HUES64 (cell line): ENCODE measurements at regions not wholly inside any gene's neighbourhood (a gene's known extent, or its start where the extent isn't known, plus 50 kb on each side); places are given as distances from the start of the nearest gene placed in this dataset.

Experiments used
- H3K27ac ChIP-seq: 2 replicates; pipeline ENCODE4 v1.7.0; 2013; ENCODE audit warnings: low read depth, low read length, inconsistent platforms
- H3K27me3 ChIP-seq: 2 replicates; pipeline ENCODE4 v1.6.1; 2013; ENCODE audit warnings: mild to moderate bottlenecking, low read length; ENCODE audit not compliant: insufficient read depth
- H3K36me3 ChIP-seq: 2 replicates; pipeline ENCODE4 v1.6.1; 2013; ENCODE audit warnings: mild to moderate bottlenecking, low read length; ENCODE audit not compliant: insufficient read depth
- H3K4me1 ChIP-seq: 2 replicates; pipeline ENCODE4 v1.6.1; 2013; ENCODE audit warnings: mild to moderate bottlenecking, low read length, moderate library complexity; ENCODE audit not compliant: insufficient read depth
- H3K4me3 ChIP-seq: 2 replicates; pipeline ENCODE4 v1.5.1; 2013; ENCODE audit warnings: mild to moderate bottlenecking, low read length, moderate library complexity
- H3K9ac ChIP-seq: 2 replicates; pipeline ENCODE4 v1.6.1; 2013; ENCODE audit warnings: mild to moderate bottlenecking, low read depth, low read length
- H3K9me3 ChIP-seq: 2 replicates; pipeline ENCODE4 v1.6.1; 2013; ENCODE audit warnings: low read depth, low read length; ENCODE audit not compliant: insufficient read depth
- WGBS: fragments of 150-250, 120-280 bp; methylation state at CpG from one replicate; pipeline ENCODE4 v1.1.7; 2013; ENCODE audit warnings: missing lambda C conversion rate; 5-methylcytosine and 5-hydroxymethylcytosine counted together

DNA sequence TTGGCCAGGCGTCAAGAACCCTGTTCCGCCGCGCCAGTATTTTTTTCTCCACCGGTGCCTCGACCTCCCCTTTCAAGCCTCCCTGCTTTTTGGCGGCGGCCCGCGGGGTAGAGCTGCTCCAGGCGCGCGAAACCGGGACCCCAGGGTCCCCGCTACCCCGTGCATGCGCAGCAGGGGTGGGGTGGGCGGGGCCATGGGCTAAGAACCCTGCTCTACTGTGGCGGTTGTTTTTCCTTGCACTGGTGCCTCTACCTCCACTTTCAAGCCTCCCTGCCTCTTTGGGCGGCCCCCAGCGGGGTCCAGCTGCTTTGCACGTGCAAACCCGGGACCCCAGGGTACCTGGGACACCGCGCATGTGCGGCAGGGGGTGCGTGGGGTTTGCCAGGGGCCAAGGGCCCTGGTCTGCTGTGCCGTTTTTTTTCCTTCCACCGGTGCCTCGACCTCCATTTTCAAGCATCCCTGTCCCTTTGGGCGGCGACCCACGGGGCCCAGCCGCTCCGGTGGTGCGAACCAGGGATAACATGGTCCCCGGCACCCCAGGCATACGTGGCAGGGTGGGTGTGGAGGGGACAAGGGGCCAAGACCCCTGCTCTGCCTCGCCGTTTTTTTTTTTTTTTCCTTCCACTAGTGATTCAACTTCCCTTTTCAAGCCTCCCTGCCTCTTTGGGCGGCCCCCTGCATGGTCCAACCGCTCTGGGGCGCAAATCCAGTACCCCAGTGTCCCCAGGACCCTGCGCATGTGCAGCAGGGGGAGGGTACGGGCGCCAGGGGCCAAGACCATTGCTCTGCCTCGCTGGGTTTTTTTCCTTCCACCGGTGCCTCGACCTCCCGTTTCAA is 326.8 kb downstream of the ALG10 start:
- Histone ChIP-seq H3K9me3 (peaks cover 81% of the 10 kb centered on the region), H3K36me3 (no peaks in the 10 kb centered on the region), H3K4me1 (no peaks in the 10 kb centered on the region), H3K27me3 (no peaks in the 10 kb centered on the region), H3K27ac (no peak overlapping the region), H3K4me3 (no peak overlapping the region), H3K9ac (no peak overlapping the region)
- 85% methylated on average over 50 of the region's 50 CpGs for WGBS

DNA sequence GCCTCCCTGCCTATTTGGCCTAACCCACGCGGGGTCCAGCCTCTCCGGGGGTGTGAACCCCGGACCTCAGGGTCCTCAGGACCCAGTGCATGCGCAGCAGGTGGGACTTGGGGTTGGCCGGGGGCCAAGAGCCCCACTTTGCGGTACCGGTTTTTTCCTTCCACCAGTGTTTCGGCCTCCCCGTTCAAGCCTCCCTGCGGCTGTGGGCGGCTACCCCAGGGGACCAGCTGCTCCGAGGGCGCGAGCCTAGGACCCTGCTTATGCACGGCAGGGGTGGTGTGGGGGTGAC is 327.3 kb downstream of the ALG10 start:
- H3K27ac ChIP-seq: no peak overlapping the region
- WGBS: 85% methylated on average over 16 of the region's 16 CpGs

DNA sequence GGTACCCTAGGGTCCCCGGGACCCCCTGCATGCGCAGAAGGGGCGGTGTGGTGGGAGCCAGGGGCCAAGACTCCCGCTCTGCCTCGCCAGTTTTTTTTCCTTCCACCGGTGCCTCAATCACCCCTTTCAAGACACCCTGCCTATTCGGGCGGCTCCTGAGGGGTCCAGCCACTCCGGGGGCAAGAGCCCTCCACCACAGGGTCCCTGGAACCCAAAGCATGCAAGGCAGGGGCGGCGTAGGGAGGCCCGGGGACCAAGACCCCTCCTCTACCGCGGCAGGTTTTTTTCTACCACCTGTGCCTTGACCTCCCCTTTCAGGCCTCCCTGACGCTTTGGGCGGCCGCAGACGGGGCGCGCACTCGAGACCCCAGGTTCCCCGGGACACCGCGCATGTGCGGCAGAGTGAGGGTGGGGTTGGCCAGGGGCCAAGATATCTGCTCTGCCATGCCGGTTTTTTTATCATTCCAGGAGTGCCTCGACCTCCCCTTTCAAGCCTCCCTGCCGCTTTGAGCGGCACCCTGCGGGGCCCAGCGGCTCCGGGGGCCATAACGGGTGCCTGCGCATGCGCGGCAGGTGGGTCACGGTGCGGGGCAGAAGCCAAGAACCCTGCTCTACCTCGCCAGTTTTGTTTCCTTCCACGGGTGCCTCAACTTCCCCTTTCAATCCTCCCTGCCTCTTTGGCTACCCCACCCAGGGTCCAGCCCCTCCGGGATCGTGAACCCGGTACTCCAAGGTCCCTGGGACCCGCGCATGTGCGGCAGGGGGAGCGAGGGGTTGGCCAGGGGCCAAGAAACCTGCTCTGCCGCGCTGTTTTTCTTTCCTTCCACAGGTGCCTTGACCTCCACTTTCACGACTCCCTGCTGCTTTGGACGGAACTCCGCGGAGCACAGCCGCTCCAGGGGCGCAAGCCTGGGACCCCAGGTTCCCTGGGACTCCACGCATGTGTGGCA is 328.1 kb downstream of the ALG10 start:
- Histone ChIP-seq H3K27ac (no peak overlapping the region), H3K4me3 (no peak overlapping the region), H3K27me3 (no peaks in the 10 kb centered on the region), H3K36me3 (no peaks in the 10 kb centered on the region), H3K4me1 (no peaks in the 10 kb centered on the region), H3K9ac (no peak overlapping the region), H3K9me3 (peaks cover 87% of the 10 kb centered on the region)
- 92% methylated on average over 56 of the region's 56 CpGs for whole genome bisulfite sequencing

More for the DNA sequence above, 327.3 kb downstream of the ALG10 start:
- no peaks in the 10 kb centered on the region for H3K36me3 ChIP-seq
- H3K4me1 ChIP-seq: no peaks in the 10 kb centered on the region
- H3K9ac ChIP-seq: no peak overlapping the region
- no peaks in the 10 kb centered on the region for H3K27me3 ChIP-seq
- H3K9me3 ChIP-seq: peaks cover 82% of the 10 kb centered on the region
- H3K4me3 ChIP-seq: no peak overlapping the region

DNA sequence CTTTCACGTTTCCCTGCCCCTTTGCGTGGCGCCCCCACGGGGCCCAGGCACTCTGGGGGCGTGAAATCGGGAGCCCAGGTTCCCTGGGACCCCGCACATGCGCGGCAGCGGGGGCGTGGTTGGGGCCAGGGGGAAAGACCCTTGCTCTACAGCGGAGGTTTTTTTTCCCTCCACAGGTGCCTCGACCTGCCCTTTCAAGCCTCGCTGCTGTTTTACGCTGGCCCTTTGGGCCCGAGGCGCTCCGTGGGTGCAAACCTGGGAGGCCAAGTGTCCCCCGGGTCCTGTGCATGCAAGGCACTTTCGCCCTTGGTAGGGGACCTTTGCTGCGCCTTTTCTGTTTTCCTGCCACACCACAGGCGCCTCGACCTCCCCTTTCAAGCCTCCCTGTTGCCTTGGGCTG is 329.8 kb downstream of the ALG10 start:
- no peak overlapping the region for H3K27ac ChIP-seq
- H3K36me3 ChIP-seq: no peaks in the 10 kb centered on the region
- no peaks in the 10 kb centered on the region for H3K4me1 ChIP-seq
- 90% methylated on average over 23 of the region's 23 CpGs for WGBS
- peaks cover 89% of the 10 kb centered on the region for H3K9me3 ChIP-seq
- H3K4me3 ChIP-seq: no peak overlapping the region
- no peaks in the 10 kb centered on the region for H3K27me3 ChIP-seq
- no peak overlapping the region for H3K9ac ChIP-seq

DNA sequence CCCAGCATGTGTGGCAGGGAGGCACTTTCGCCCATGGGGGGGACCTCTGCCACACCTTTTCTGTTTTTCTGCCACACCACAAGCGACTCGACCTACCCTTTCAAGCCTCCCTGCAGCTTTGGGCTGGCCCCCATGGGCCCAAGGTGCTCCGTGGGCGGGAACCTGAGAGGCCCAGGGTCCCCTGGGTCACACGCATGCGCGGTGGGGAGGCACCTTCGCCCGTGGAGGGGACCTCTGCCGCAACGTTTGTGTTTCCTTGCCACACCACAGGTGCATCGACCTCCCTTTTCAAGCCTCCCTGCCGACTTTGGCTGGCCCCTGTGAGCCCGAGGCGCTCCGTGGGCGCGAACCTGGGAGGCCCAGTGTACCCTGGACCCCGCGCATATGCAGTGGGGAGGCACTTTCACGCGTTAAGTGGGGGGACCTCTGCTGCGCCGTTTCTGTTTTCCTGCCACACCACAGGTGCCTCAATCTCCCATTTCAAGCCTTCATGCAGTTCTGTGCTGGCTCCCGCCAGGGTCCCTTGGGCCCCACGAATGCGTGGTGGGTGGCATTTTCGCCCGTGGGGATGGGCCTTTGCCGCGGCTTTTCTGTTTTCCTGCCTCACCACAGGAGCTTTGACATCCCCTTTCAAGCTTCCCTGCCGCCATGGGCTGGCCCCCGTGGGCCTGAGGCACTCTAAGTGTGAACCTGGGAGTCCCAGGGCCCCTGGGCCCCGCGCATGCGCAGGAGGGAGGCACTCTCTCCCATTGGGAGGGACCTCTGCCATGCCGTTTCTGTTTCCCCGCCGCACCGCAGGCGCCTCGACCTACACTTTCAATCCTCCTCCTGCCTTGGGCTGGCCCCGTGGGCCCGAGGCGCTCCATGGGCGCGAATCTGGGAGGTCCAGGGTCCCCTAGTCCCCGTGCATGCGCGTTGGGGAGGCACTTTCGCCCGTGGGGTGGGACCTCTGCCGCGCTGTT is 332.2 kb downstream of the ALG10 start:
- Histone ChIP-seq H3K36me3 (no peaks in the 10 kb centered on the region), H3K27me3 (no peaks in the 10 kb centered on the region), H3K9me3 (peaks cover 96% of the 10 kb centered on the region), H3K4me1 (no peaks in the 10 kb centered on the region), H3K27ac (no peak overlapping the region), H3K9ac (no peak overlapping the region), H3K4me3 (no peak overlapping the region)
- 82% methylated on average over 55 of the region's 55 CpGs for WGBS

DNA sequence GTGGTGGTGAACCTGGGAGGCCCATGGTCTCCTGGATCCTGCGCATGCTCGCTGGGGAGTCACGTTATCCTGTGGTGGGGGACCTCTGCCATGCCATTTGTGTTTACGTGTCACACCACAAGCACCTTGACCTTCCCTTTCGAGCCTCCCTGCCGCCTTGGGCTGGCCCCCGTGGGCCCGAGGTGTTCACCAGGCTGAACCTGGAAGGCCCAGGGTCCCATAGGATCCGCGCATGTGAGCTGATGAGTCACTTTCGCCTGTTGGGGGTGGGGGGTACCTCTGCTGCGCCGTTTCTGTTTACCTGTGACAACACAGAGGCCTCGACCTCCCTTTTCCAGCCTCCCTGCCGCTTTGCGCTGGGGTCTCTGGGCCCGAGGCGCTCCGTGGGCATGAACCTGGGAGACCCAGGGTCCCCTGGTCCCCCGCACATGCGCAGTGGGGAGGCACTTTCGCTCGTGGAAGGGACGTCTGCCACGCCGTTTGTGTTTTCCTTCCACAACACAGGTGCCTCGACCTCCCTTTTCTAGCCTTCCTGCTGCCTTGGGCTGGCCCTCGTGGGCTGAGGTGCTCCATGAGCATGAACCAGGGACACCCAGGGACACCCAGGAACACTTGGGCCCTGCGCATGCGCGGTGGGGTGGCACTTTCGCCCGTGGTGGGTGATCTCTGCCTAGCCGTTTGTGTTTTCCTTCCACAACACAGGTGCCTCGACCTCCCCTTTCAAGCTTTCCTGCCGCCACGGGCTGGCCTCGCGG is 334.1 kb downstream of the ALG10 start:
- Histone ChIP-seq H3K27ac (no peak overlapping the region), H3K9ac (no peak overlapping the region), H3K4me1 (no peaks in the 10 kb centered on the region), H3K36me3 (no peaks in the 10 kb centered on the region), H3K9me3 (peaks cover 96% of the 10 kb centered on the region), H3K4me3 (no peak overlapping the region), H3K27me3 (no peaks in the 10 kb centered on the region)
- WGBS: 88% methylated on average over 39 of the region's 39 CpGs

DNA sequence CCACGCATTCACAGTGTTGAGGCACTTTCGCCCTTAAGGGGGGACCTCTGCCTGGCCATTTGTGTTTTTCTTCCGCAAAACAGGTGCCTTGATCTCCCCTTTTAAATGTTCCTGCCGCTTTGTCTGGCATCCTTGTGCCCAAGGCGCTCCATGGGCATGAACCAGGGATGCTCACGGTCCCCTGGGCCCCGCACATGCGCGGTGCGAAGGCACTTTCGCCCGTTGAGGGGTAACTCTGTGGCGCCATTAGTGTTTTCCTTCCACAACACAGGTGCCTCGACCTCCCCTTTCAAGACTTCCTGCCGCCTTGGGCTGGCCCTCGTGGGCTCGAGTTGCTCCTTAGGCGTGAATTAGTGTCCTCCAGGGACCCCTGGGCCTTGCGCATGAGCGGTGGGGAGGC is 335.5 kb downstream of the ALG10 start:
- no peaks in the 10 kb centered on the region for H3K4me1 ChIP-seq
- H3K27me3 ChIP-seq: no peaks in the 10 kb centered on the region
- H3K4me3 ChIP-seq: no peak overlapping the region
- H3K9me3 ChIP-seq: peaks cover 97% of the 10 kb centered on the region
- H3K9ac ChIP-seq: no peak overlapping the region
- H3K27ac ChIP-seq: no peak overlapping the region
- WGBS: 73% methylated on average over 20 of the region's 20 CpGs
- H3K36me3 ChIP-seq: no peaks in the 10 kb centered on the region

DNA sequence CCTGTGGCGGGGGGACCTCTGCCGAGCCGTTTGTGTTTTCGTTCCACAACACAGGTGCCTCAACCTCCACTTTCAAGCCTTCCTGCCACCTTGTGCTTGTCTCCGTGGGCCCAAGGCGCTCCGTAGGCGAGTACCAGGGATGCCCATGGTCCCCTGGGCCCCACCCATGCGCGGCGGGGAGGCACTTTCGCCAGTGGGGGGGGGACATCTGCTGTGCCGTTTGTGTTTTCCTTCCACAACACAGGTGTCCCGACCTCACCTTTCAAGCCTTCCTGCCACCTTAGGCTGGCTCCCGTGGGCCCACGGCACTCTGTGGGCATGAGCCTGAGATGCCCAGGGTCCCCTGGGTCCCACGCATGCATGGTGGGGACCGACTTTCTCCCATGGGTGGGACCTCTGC is 335.9 kb downstream of the ALG10 start:
- Histone ChIP-seq H3K9ac (no peak overlapping the region), H3K36me3 (no peaks in the 10 kb centered on the region), H3K27ac (no peak overlapping the region), H3K4me1 (no peaks in the 10 kb centered on the region), H3K27me3 (no peaks in the 10 kb centered on the region), H3K9me3 (peaks cover 98% of the 10 kb centered on the region), H3K4me3 (no peak overlapping the region)
- WGBS: 75% methylated on average over 18 of the region's 18 CpGs

DNA sequence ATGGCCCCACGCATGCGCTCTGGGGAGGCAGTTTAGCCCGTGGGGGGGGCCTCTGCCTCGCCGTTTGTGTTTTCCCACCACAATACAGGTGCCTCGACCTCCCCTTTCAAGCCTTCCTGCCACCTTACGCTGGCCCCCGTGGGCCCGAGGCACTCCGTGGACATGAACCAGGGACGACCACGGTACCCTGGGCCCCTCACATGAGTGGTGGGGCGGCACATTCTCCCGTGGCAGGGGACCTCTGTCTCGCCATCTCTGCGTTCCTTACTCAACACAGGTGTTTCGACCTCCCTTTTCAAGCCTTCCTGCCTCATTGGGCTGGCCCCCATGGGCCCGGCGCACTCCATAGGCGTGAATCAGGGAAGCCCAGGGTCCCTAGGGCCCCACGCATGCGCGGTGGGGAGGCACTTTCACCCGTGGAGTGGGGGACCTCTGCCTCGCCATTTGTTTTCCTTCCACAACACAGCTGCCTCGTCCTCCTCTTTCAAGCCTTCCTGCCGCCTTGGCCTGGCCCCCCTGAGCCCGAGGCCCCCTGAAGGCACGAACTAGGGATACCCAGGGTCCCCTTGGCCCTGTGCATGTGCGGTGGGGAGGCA is 339.5 kb downstream of the ALG10 start:
- no peak overlapping the region for H3K27ac ChIP-seq
- 68% methylated on average over 30 of the region's 30 CpGs for WGBS

DNA sequence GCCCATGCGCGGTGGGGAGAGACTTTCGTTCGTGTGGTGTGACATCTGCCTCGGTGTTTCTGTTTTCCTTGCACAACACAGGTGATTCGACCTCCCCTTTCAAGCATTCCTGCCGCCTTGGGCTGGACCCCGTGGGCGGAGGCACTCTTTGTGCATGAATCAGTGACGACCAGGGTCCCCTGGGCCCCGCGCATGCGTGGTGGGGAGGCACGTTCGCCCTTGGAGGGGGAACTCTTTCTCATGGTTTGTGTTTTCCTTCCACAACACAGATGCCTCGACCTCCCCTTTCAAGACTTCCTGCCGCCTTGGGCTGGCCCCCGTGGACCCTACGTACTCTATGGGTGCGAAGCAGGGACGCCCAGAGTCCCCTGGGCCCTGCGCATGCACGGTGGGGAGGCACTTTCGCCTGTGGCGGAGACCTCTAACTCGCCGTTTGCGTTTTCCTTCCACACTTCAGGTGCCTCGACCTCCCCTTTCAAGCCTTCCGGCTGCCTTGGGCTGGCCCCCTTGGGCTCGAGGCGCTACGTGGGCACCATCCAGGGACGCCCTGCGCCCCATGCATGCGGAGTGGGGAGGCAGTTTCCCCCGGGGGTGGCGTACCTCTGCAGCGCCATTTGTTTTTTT is 340.9 kb downstream of the ALG10 start:
- Histone ChIP-seq H3K9ac (no peak overlapping the region), H3K4me1 (no peaks in the 10 kb centered on the region)

More for the DNA sequence above, 339.5 kb downstream of the ALG10 start:
- H3K4me3 ChIP-seq: no peak overlapping the region
- peaks cover 97% of the 10 kb centered on the region for H3K9me3 ChIP-seq
- H3K27me3 ChIP-seq: no peaks in the 10 kb centered on the region
- no peaks in the 10 kb centered on the region for H3K36me3 ChIP-seq
- H3K9ac ChIP-seq: no peak overlapping the region
- H3K4me1 ChIP-seq: no peaks in the 10 kb centered on the region

More for the DNA sequence above, 340.9 kb downstream of the ALG10 start:
- Histone ChIP-seq H3K27me3 (no peaks in the 10 kb centered on the region), H3K27ac (no peak overlapping the region), H3K9me3 (peaks cover 97% of the 10 kb centered on the region), H3K4me3 (no peak overlapping the region), H3K36me3 (no peaks in the 10 kb centered on the region)
- WGBS: 87% methylated on average over 39 of the region's 39 CpGs
